Muscle layer of colon (tissue), 2 donors: ENCODE measurements at regions not wholly inside any gene's neighbourhood (a gene's known extent, or its start where the extent isn't known, plus 50 kb on each side); places are given as distances from the start of the nearest gene placed in this dataset.
"Not testable (repeated sequence)": the region's sequence is repeated elsewhere in the genome, so short reads cannot be mapped to it uniquely, and the experiment has no call there.

Experiments used
- H3K27ac ChIP-seq: one replicate; pipeline ENCODE4 v1.7.0; 2013; ENCODE audit warnings: low read depth, mild to moderate bottlenecking, low read length, moderate library complexity
- H3K27me3 ChIP-seq, 2 donors: one replicate each; pipeline ENCODE4 v1.7.0; 2013; ENCODE audit warnings: low read length in 2 of 2, mild to moderate bottlenecking in 2 of 2; ENCODE audit not compliant: insufficient read depth in 2 of 2, control insufficient read depth in 1 of 2
- H3K36me3 ChIP-seq: one replicate; pipeline ENCODE4 v1.7.0; 2013; ENCODE audit warnings: mild to moderate bottlenecking, low read length; ENCODE audit not compliant: insufficient read depth
- H3K4me1 ChIP-seq: one replicate; pipeline ENCODE4 v1.7.0; 2013; ENCODE audit warnings: mild to moderate bottlenecking, low read length; ENCODE audit not compliant: insufficient read depth
- H3K4me3 ChIP-seq, 2 donors: one replicate each; pipeline ENCODE4 v1.7.0; 2013; ENCODE audit warnings: low read length in 2 of 2, low read depth in 1 of 2, mild to moderate bottlenecking in 1 of 2, moderate library complexity in 1 of 2
- H3K9ac ChIP-seq: one replicate; pipeline ENCODE4 v1.7.0; 2013; ENCODE audit warnings: low read length
- H3K9me3 ChIP-seq: one replicate; pipeline ENCODE4 v1.7.0; 2013; ENCODE audit warnings: mild to moderate bottlenecking, low read length
- donor health status: abdominal sarcoma.
- donor health status: Adenocarcinoma of cecum.

DNA sequence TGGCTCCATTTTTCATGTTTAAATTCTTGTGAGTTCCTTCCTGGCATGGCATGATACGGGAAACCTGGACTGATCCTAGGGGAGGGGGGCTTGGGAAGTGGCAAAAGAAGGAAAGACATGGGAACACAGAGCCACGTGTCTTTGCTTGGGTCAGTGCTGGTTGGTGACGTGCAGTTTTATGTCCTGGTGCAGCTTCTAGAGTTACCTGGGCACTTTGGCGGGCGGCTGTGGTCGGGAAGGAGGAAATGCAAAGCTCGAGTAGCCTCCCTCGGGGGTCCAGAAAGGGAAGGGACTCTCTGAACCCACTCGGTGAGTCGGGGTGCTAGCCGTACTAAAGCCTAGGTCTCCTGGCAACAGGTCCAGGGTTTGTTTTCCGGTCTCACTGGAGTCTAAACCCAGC is 94.6 kb downstream of the APOB start:
- H3K4me3 ChIP-seq = no peak overlapping the region
- H3K27me3 ChIP-seq = no peaks in the 10 kb centered on the region
- H3K9me3 ChIP-seq = no peaks in the 10 kb centered on the region
- H3K9ac ChIP-seq = no peak overlapping the region
- H3K36me3 ChIP-seq = no peaks in the 10 kb centered on the region
- no peaks in the 10 kb centered on the region for H3K4me1 ChIP-seq
- H3K27ac ChIP-seq = no peak overlapping the region

DNA sequence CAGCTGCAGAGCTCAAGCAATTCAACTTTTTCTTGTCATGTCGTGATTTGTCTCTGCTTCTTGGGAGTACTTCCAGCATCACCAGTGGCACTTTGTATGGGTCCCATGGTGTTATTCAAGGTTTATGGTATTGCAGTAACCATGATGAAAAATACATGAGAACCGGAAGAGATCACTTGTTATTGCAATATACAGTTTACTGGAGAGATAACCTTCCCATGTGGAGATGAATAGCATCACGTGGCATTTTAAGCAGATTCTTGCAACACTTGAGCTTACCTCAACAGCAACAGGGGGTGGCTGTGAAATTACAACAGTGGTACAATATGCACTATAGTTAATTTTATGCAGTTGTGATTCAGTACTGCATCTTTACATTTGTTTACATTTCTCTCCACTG is 97.4 kb downstream of the APOB start:
- H3K27me3 ChIP-seq = no peaks in the 10 kb centered on the region
- H3K36me3 ChIP-seq = no peaks in the 10 kb centered on the region
- H3K4me3 ChIP-seq = no peak overlapping the region
- no peaks in the 10 kb centered on the region for H3K9me3 ChIP-seq
- no peak overlapping the region for H3K27ac ChIP-seq
- no peak overlapping the region for H3K9ac ChIP-seq
- peaks cover under 1% of the 10 kb centered on the region for H3K4me1 ChIP-seq

DNA sequence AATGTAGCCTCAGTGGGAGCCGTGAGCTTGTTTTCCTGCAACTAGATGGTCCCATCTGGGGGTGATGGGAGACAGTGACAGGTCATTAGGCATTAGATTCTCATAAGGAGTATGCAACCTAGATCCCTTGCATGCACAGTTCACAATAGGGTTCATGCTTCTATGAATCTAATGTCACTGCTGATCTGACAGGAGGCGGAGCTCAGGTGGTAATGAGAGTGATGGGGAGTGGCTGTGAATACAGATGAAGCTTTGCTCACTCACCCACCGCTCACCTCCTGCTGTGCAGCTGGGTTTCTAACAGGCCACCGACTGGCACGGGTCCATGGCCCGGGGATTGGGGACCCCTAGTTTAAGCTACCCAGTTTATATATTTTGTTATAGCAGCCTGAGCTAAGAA is 100.2 kb downstream of the APOB start:
- not testable (repeated sequence) for H3K27ac ChIP-seq, H3K36me3 ChIP-seq, H3K27me3 ChIP-seq

DNA sequence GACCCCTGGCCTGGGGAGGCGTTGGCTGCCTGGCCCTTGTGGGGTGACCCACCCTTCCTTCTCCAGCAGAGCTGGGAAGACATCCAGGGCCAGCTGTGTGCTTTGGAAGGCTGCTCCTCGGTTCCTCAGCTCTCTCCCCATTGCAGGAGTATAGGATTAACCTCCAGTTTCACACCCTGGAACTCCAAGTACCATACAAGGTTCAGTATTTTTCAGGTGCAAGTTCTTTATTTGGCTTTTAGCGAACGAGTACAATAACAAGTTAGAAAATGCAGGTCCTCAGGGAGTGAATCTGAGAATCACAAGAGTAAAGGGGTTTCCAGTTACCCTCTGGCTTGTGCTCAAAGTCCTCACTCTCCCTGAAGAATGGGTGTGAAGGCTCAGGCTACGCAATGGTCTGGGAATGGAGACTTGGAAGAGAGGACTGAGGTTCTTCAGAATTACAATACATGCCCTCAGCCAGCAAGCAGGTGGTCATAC is 101.2 kb downstream of the APOB start:
- Histone ChIP-seq H3K27ac (no peak overlapping the region), H3K9ac (no peak overlapping the region), H3K4me3 (no peak overlapping the region), H3K36me3 (no peaks in the 10 kb centered on the region), H3K4me1 (peaks cover 27% of the 10 kb centered on the region), H3K27me3 (no peaks in the 10 kb centered on the region), H3K9me3 (no peaks in the 10 kb centered on the region)

More for the DNA sequence above, 100.2 kb downstream of the APOB start:
- H3K4me3 ChIP-seq, H3K9ac ChIP-seq, H3K9me3 ChIP-seq: not testable (repeated sequence)
- H3K4me1 ChIP-seq = peaks cover 27% of the 10 kb centered on the region

DNA sequence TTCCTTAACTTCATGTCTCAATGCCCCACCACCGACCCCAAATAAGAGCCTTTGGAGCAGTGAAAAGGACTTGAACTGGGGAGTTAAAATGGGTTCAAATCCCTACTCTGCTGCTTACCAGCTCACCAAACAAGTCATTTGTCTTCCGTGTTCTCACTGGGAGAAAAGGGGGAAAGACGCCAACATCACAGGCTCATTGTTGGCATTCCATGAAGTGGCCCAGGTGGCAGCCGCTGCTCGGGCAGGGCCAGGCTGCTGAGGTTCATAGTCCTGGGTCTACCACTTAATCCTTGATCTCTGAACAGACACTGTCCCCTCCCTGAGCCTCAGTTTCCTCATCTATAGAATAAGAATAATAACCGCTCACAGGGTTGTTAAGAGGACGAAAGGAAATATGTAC is 103.0 kb downstream of the APOB start:
- no peak overlapping the region for H3K27ac ChIP-seq
- no peak overlapping the region for H3K4me3 ChIP-seq
- H3K9me3 ChIP-seq = no peaks in the 10 kb centered on the region
- H3K4me1 ChIP-seq = peaks cover 27% of the 10 kb centered on the region
- no peaks in the 10 kb centered on the region for H3K27me3 ChIP-seq
- no peak overlapping the region for H3K9ac ChIP-seq
- H3K36me3 ChIP-seq = no peaks in the 10 kb centered on the region

DNA sequence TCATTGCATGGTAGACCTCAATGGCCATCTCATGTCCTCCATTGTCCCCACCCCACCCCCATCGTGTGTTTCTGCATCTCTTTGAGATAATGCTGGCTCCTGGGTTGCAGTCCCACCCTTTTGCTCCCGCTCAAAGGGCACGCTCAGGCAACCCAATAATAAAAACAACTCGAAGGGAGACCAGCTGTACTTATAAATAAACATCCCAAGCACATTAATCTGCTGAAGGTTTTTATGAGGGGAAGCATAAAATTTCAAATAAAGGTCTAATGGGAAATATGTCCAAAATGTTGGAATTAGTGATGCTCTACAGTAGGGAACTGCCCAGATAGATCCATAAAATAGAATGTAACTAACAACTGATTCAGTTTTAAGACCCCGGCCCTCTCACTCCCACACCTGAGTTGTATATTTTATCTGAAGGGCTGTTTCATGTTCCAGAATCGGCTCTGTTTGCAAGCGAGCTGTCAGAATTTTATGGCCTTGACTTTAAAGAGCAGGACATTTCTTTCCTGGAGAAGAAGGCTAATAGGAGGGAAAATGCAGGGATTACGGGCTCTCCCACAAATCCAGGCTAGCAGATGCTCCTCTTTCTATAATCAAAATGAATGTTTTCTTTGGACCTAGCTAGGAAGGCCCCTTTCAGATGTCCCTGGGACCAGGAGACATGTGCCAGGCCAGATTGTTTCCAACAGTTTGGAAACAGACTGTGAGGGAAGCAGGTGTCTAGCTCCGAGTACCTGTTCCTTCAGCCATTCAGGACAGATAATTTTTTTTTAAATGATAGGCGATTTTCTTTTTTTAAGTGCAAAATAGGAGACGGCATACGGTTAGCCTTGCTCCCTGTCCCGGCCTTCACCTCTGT is 103.7 kb downstream of the APOB start:
- Histone ChIP-seq H3K9me3 (no peaks in the 10 kb centered on the region), H3K9ac (no peak overlapping the region), H3K27ac (peak overlapping the region; percentile 49), H3K27me3 (no peaks in the 10 kb centered on the region), H3K4me3 (peak overlapping the region in 1 of 2 donors; percentile 15), H3K36me3 (no peaks in the 10 kb centered on the region), H3K4me1 (peaks cover 28% of the 10 kb centered on the region)

DNA sequence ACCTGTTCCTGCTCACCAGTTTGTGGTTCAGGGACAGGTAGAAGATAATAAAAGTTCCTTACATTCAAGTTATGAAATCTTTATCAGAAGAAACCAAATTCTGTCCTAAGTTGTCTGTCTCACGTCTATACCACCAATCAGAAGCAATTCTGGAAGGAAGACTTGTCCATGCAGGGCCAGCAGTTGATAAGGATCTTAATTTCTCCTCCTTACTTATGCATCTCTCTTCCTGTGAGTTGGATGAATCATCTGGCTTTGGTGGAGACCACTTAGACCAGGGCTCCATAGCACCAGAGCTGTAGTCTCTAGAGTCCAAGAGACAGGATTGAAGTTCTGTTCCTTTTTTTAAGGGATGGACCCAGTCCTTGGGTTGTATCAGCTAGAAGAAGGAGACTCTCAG is 106.5 kb downstream of the APOB start:
- Histone ChIP-seq H3K27me3 (no peaks in the 10 kb centered on the region), H3K4me1 (peaks cover 51% of the 10 kb centered on the region), H3K9ac (no peak overlapping the region), H3K27ac (no peak overlapping the region), H3K9me3 (no peaks in the 10 kb centered on the region), H3K4me3 (no peak overlapping the region), H3K36me3 (no peaks in the 10 kb centered on the region)

DNA sequence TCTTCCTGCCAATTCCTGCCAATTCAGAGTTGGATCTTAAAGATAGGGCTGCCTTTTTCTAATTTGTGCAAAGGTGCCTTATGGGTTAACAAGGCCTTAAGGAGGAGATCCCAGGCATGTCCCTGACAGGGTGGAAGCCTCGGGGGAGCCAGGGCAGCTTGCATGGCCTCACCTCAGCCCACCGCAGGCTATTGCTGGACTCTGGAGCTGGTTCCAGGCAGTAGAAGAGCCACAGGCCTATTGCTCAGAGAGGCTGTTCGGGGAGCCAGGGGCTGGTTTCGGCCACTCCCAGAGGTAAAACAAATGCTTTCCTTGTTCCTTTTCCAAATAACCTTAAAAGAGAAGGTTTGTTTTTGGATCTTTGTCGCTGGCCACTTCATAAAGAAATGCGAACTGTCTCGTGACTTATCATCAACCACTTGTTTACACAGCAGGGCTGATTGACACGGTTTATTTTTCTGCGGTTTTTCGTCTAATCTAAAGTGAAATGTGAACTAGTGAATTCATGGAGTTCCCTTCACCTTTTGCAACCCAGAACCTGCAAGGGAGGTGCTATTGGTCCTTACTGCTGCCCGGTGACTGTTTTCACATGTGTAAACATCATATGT is 108.6 kb downstream of the APOB start:
- Histone ChIP-seq H3K27ac (no peak overlapping the region), H3K4me3 (no peak overlapping the region), H3K4me1 (peaks cover 49% of the 10 kb centered on the region), H3K36me3 (no peaks in the 10 kb centered on the region), H3K27me3 (no peaks in the 10 kb centered on the region), H3K9ac (no peak overlapping the region), H3K9me3 (no peaks in the 10 kb centered on the region)

DNA sequence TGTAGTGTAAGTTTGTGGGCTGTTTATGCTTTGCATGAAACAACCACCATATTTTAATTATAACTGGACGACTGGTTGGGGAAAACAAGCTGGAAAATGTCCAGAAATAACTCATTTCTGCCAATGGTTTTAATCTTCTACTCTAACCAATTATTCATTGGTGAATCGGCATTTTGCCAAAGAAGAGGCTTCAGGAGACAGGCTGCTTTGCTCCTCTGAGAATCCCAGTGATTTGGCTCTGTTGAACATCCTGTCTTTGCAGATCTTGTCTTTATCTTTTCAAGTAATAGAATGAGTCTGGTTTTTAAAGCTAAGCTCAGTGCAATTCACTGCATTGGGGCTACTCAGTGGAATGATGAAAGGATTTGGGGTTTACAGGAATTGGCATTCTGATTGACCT is 109.6 kb downstream of the APOB start:
- Histone ChIP-seq H3K36me3 (no peaks in the 10 kb centered on the region), H3K4me1 (peaks cover 39% of the 10 kb centered on the region), H3K27ac (peak overlapping the region; percentile 1), H3K27me3 (no peaks in the 10 kb centered on the region), H3K4me3 (no peak overlapping the region), H3K9me3 (no peaks in the 10 kb centered on the region), H3K9ac (no peak overlapping the region)

DNA sequence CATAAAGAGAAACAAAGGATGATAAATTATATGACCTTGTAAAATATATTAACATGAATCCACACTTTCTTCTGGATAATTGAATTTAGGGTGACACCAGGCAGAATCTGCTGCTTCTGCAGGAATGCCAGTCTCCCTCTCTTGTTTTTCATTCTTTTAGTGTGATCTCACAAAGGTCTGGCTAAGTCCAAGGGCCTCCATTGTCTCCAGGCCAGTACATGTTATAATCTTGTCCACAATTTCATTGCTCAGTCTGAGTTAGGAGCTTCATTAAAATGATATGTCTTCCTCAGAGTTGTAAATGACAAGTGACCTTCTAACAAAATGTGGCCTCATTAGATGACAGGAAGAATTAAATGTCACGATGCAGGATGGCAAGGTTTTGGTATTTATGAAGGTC is 110.2 kb downstream of the APOB start:
- peak overlapping the region; percentile 1 for H3K27ac ChIP-seq

DNA sequence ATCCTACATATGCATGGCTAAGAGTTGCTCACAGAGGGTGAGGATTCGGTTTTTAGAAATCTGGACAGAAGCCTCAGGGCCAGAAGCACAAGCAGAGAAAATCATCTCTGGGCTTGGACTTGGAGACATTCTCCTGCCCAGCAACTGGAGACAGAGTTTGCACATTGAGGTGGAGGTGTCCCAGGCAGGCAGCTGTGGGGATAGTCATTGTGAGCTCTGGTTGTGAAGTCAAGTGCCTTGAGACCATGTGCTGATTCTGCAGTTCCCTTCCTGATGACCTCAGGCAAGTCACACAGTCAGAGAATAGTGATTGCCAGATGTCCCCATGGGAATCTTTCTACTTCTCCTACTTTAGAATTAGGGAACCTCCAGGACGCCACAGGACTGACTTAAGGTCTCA is 108.4 kb upstream of the LDAH start:
- Histone ChIP-seq H3K9ac (no peak overlapping the region), H3K36me3 (no peaks in the 10 kb centered on the region), H3K27me3 (no peaks in the 10 kb centered on the region), H3K27ac (no peak overlapping the region), H3K9me3 (no peaks in the 10 kb centered on the region), H3K4me3 (no peak overlapping the region), H3K4me1 (peaks cover 34% of the 10 kb centered on the region)

More for the DNA sequence above, 110.2 kb downstream of the APOB start:
- no peaks in the 10 kb centered on the region for H3K27me3 ChIP-seq
- H3K9ac ChIP-seq = no peak overlapping the region
- no peaks in the 10 kb centered on the region for H3K36me3 ChIP-seq
- H3K4me3 ChIP-seq = no peak overlapping the region
- H3K9me3 ChIP-seq = no peaks in the 10 kb centered on the region
- peaks cover 34% of the 10 kb centered on the region for H3K4me1 ChIP-seq
